MM.1S (cell line): ENCODE measurements at regions not wholly inside any gene's neighbourhood (a gene's known extent, or its start where the extent isn't known, plus 50 kb on each side); places are given as distances from the start of the nearest gene placed in this dataset.

ENCODE experiments used
- EZH2 ChIP-seq: fragments of 300-600 bp; sonication (generic); optimal IDR thresholded peaks from 2 replicates; pipeline ENCODE3; 2017; ENCODE audit warnings: low read depth, mild to moderate bottlenecking, antibody characterized with exemption, low read length, mixed read lengths
- TF ChIP-seq, protein P1 (sequence below): fragments of 300-600 bp; sonication (generic); IDR thresholded peaks from 2 replicates; pipeline ENCODE4 v1.5.1; 2016; ENCODE audit warnings: antibody characterized with exemption, low read length, mixed read lengths

DNA sequence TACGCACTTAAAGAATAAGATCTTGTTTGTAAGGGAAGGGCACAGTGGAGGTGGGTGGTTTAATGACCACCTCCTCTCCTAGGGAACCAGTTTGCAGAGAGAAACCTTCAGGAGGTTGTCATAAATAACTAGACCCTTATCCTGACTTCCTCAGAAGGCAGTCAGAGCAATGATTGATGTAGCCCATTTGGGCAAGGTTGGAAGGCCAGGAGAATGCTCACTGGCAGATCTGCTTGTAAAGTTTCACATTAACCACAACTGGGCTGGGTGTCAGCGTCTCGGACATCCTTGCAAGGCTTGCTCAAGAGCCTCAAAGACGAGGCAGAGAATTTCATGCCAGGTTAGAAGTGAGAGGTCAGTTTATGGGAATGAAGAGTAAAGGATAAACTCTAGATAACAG, 87.6 kb upstream of the TRABD2B start:
- TF ChIP-seq, protein P1, sequence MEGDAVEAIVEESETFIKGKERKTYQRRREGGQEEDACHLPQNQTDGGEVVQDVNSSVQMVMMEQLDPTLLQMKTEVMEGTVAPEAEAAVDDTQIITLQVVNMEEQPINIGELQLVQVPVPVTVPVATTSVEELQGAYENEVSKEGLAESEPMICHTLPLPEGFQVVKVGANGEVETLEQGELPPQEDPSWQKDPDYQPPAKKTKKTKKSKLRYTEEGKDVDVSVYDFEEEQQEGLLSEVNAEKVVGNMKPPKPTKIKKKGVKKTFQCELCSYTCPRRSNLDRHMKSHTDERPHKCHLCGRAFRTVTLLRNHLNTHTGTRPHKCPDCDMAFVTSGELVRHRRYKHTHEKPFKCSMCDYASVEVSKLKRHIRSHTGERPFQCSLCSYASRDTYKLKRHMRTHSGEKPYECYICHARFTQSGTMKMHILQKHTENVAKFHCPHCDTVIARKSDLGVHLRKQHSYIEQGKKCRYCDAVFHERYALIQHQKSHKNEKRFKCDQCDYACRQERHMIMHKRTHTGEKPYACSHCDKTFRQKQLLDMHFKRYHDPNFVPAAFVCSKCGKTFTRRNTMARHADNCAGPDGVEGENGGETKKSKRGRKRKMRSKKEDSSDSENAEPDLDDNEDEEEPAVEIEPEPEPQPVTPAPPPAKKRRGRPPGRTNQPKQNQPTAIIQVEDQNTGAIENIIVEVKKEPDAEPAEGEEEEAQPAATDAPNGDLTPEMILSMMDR: no peak
- no peak for TF ChIP-seq EZH2
